ENCODE measurements at regions not wholly inside any gene's neighbourhood (a gene's known extent, or its start where the extent isn't known, plus 50 kb on each side); places are given as distances from the start of the nearest gene placed in this dataset.

GRCh38 chr2:35080231-35080910 is 1275.2 kb upstream of the CRIM1 start:
- Histone ChIP-seq H3K27me3 (no peaks in the 10 kb centered on the region), H3K27ac (no peak overlapping the region), H3K4me3 (no peak overlapping the region), H3K36me3 (no peaks in the 10 kb centered on the region), H3K9me3 (peaks cover 0 to 5% (median 0%) of the 10 kb centered on the region in 4 donors), H3K4me1 (no peaks in the 10 kb centered on the region)
- no peak for DNase-seq
- TF ChIP-seq CTCF (IDR thresholded peaks at IDR 0.05), result no peak
- no peak for TF ChIP-seq POLR2A (IDR thresholded peaks at IDR 0.05)

DNA sequence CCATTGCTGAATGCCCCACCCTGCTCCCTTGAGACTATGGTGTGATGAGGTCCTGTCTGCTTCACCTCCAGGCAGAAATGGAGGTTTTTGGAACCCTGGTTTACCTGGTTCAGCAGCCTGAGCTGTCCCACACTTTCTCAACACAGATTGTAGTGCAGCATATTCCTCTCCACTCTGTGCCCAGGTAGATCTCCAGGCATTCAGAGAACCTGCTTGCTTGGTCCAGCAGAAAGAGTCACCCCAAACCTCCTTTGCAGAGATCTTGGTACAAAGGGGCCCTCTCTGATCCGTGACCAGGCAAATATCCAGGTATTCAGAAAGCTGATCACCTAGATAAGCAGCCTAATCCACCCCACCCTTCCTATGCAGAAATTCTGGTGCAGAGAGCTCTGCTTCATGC is 1288.2 kb upstream of the CRIM1 start:
- Histone ChIP-seq H3K4me3 (no peak overlapping the region), H3K36me3 (no peaks in the 10 kb centered on the region), H3K27me3 (no peaks in the 10 kb centered on the region), H3K27ac (no peak overlapping the region), H3K9me3 (no peaks in the 10 kb centered on the region), H3K4me1 (no peaks in the 10 kb centered on the region)
- TF ChIP-seq CTCF (IDR thresholded peaks at IDR 0.05), result no peak
- TF ChIP-seq POLR2A (IDR thresholded peaks at IDR 0.05), result no peak
- no peak for DNase-seq

DNA sequence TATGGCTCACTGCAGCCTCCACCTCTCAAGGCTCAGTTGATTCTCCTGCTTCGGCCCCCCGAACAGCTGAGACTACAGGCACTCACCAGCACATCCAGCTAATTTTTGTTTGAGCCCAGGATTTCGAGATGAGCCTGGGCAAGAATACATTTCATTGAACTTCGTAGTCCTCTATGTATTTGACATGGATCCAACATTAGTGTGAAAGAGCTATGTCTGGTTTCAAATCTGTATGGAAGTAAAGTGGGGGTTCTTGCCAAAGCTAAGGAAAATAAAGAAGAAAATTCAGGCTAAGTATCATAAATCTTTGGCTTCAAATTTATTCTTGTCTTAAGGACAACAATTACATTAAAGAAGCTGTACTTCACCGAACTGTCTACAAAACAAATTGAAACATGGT is 1291.7 kb upstream of the CRIM1 start:
- no peak for DNase-seq
- TF ChIP-seq POLR2A (IDR thresholded peaks at IDR 0.05) (no peak), CTCF (IDR thresholded peaks at IDR 0.05) (no peak)
- H3K9me3 ChIP-seq, result no peaks in the 10 kb centered on the region
- no peaks in the 10 kb centered on the region for H3K27me3 ChIP-seq
- no peaks in the 10 kb centered on the region for H3K4me1 ChIP-seq
- no peak overlapping the region for H3K4me3 ChIP-seq
- no peaks in the 10 kb centered on the region for H3K36me3 ChIP-seq
- H3K27ac ChIP-seq, result no peak overlapping the region

DNA sequence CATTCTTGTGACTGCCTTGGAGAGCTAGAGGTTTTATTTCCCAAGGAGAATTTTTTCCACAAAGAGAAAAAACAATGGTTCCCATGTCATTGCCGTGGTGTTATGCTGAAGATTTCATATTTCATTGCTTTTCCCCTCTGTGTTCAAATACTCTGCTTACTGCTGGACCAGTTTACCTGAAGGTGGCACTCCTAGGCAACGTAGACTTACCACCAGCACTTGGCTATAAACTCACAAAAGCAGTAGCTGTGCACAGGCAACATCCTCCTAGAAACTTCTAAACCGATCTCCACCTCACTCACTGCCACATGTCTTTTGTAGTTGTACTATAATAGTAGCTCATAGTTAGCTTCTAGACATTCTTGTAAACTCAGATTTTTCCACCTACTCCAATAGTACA is 1319.7 kb upstream of the CRIM1 start:
- Histone ChIP-seq H3K4me3 (no peak overlapping the region), H3K4me1 (no peaks in the 10 kb centered on the region), H3K9me3 (peaks cover 0 to 3% (median 0%) of the 10 kb centered on the region in 4 donors), H3K27me3 (no peaks in the 10 kb centered on the region), H3K36me3 (no peaks in the 10 kb centered on the region), H3K27ac (no peak overlapping the region)
- TF ChIP-seq POLR2A (IDR thresholded peaks at IDR 0.05) (no peak), CTCF (IDR thresholded peaks at IDR 0.05) (no peak)
- DNase-seq, result no peak

GRCh38 chr2:35033748-35034147 is 1321.8 kb upstream of the CRIM1 start:
- Histone ChIP-seq H3K27me3 (no peaks in the 10 kb centered on the region), H3K4me1 (no peaks in the 10 kb centered on the region), H3K36me3 (no peaks in the 10 kb centered on the region), H3K4me3 (no peak overlapping the region), H3K9me3 (no peaks in the 10 kb centered on the region), H3K27ac (no peak overlapping the region)
- no peak for DNase-seq
- no peak for TF ChIP-seq CTCF (IDR thresholded peaks at IDR 0.05)
- no peak for TF ChIP-seq POLR2A (IDR thresholded peaks at IDR 0.05)

DNA sequence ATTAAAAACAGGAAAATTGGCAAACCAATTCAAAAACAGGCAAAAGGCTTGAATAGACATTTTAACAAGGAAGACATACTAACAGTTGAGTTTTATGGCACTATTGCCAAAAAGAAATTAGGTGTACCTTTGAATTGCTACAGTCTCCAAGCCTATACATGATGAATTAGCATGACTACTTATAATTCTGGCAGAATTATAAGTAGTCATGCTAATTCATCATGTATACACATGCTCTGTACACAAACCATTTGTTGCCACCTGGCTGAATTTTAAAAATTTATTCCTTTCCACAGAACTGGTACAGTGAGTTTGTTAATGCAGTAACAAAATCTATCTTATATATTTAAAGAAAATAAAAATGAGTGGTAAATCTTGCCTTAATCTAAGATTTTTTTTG is 1332.0 kb upstream of the CRIM1 start:
- H3K9me3 ChIP-seq, result peaks cover 0 to 4% (median 0%) of the 10 kb centered on the region in 4 donors
- no peak overlapping the region for H3K4me3 ChIP-seq
- no peak for DNase-seq
- TF ChIP-seq POLR2A (IDR thresholded peaks at IDR 0.05) (no peak), CTCF (IDR thresholded peaks at IDR 0.05) (no peak)
- no peak overlapping the region for H3K27ac ChIP-seq
- H3K4me1 ChIP-seq, result no peaks in the 10 kb centered on the region
- H3K36me3 ChIP-seq, result no peaks in the 10 kb centered on the region
- H3K27me3 ChIP-seq, result no peaks in the 10 kb centered on the region
